IMR-90 (cell line): ENCODE measurements at regions not wholly inside any gene's neighbourhood (a gene's known extent, or its start where the extent isn't known, plus 50 kb on each side); places are given as distances from the start of the nearest gene placed in this dataset.

ENCODE experiments used
- ATAC-seq: fragments of 200-7000 bp; cut with Tn5 transposase; 2 replicates; pipeline ENCODE4 v1.9.1; 2020; ENCODE audit warnings: low read depth, mild to moderate bottlenecking, moderate library complexity
- BruUV-seq: library from RNA; stranded (reverse); fragments of 400-500 nt; replicated peaks from 2 replicates; lab custom pipeline; 2021; lab: Mats Ljungman, UMichigan
- CTCF ChIA-PET: fragments of 300-600 bp; formaldehyde crosslinking; extraction: SDS; loops from one replicate; lab custom pipeline; 2021; ENCODE audit warnings: antibody characterized with exemption; lab: Yijun Ruan, JAX
- POLR2A ChIA-PET: fragments of 300-600 bp; sonication (Branson Sonifier 250); formaldehyde crosslinking; loops from one replicate; lab custom pipeline; 2022; ENCODE audit warnings: antibody characterized with exemption; ENCODE audit not compliant: unreplicated experiment; lab: Charles Lee
- DNase-seq: peaks from one replicate; pipeline ENCODE4 v3.0.0; 2013
- H2AFZ ChIP-seq: replicated peaks from 2 replicates; pipeline ENCODE3; 2013; ENCODE audit warnings: low read length, mild to moderate bottlenecking; ENCODE audit not compliant: poor library complexity
- H2AK5ac ChIP-seq: 2 replicates; pipeline ENCODE4 v1.6.1; 2013; ENCODE audit warnings: low read depth, low read length, inconsistent platforms
- H2AK9ac ChIP-seq: replicated peaks from 2 replicates; pipeline ENCODE3; 2013; ENCODE audit warnings: mild to moderate bottlenecking, low read depth, low read length, moderate library complexity; ENCODE audit not compliant: poor library complexity
- H2BK120ac ChIP-seq: 2 replicates; pipeline ENCODE4 v1.6.1; 2013; ENCODE audit warnings: low read depth, low read length, inconsistent platforms
- H2BK15ac ChIP-seq: 3 replicates; pipeline ENCODE4 v1.6.1; 2013; ENCODE audit warnings: low read depth, low read length, inconsistent platforms
- H2BK20ac ChIP-seq: 2 replicates; pipeline ENCODE4 v1.6.1; 2013; ENCODE audit warnings: low read depth, mild to moderate bottlenecking, inconsistent platforms, low read length, moderate library complexity
- H2BK5ac ChIP-seq: 2 replicates; pipeline ENCODE4 v1.6.1; 2013; ENCODE audit warnings: mild to moderate bottlenecking, low read depth, low read length, inconsistent platforms; ENCODE audit not compliant: poor library complexity, severe bottlenecking
- H3K14ac ChIP-seq: replicated peaks from 2 replicates; pipeline ENCODE4 v1.6.1; 2013; ENCODE audit warnings: low read depth, low read length, inconsistent platforms
- H3K18ac ChIP-seq: 2 replicates; pipeline ENCODE4 v1.6.1; 2013; ENCODE audit warnings: low read depth, low read length, control low read depth
- H3K23ac ChIP-seq: 2 replicates; pipeline ENCODE4 v1.6.1; 2013; ENCODE audit warnings: low read depth, low read length, inconsistent platforms
- H3K27ac ChIP-seq: 2 replicates; pipeline ENCODE4 v1.5.1; 2013; ENCODE audit warnings: mild to moderate bottlenecking, control low read depth, low read length; ENCODE audit not compliant: insufficient read depth
- H3K27me3 ChIP-seq: 2 replicates; pipeline ENCODE4 v1.6.1; 2013; ENCODE audit warnings: low read length; ENCODE audit not compliant: control insufficient read depth, insufficient read depth
- H3K36me3 ChIP-seq: 2 replicates; pipeline ENCODE4 v1.6.1; 2013; ENCODE audit warnings: low read length, mixed read lengths; ENCODE audit not compliant: control insufficient read depth, insufficient read depth
- H3K4ac ChIP-seq: 2 replicates; pipeline ENCODE4 v1.6.1; 2013; ENCODE audit warnings: low read depth, low read length, inconsistent platforms
- H3K4me1 ChIP-seq: 2 replicates; pipeline ENCODE4 v1.6.1; 2013; ENCODE audit warnings: low read length, mixed read lengths; ENCODE audit not compliant: control insufficient read depth, insufficient read depth
- H3K4me2 ChIP-seq: 2 replicates; pipeline ENCODE4 v1.6.1; 2013; ENCODE audit warnings: low read depth, mild to moderate bottlenecking, control low read depth, low read length, moderate library complexity
- H3K4me3 ChIP-seq: 2 replicates; pipeline ENCODE4 v1.5.1; 2013; ENCODE audit warnings: low read depth, mild to moderate bottlenecking, control low read depth, low read length, moderate library complexity; ENCODE audit not compliant: insufficient read depth
- H3K56ac ChIP-seq: 2 replicates; pipeline ENCODE4 v1.6.1; 2013; ENCODE audit warnings: low read length, inconsistent platforms; ENCODE audit not compliant: insufficient read depth; ENCODE audit errors: extremely low read depth
- H3K79me1 ChIP-seq, 2 experiments: 2 replicates each; pipeline ENCODE4 v1.6.1; 2013; ENCODE audit warnings: low read length in 2 of 2, inconsistent platforms in 1 of 2, low read depth in 1 of 2
- H3K9ac ChIP-seq: 2 replicates; pipeline ENCODE4 v1.6.1; 2013; ENCODE audit warnings: low read depth, low read length, control low read depth
- H3K9me1 ChIP-seq: 2 replicates; pipeline ENCODE4 v1.6.1; 2013; ENCODE audit warnings: low read length, inconsistent platforms; ENCODE audit not compliant: insufficient read depth
- H3K9me3 ChIP-seq: 2 replicates; pipeline ENCODE4 v1.6.1; 2013; ENCODE audit warnings: low read length; ENCODE audit not compliant: control insufficient read depth, insufficient read depth
- H4K20me1 ChIP-seq: 2 replicates; pipeline ENCODE4 v1.6.1; 2013; ENCODE audit warnings: low read length, inconsistent platforms; ENCODE audit not compliant: insufficient read depth
- H4K5ac ChIP-seq: 2 replicates; pipeline ENCODE4 v1.6.1; 2013; ENCODE audit warnings: mild to moderate bottlenecking, low read depth, low read length, control low read depth
- H4K8ac ChIP-seq, 2 experiments: 2 replicates each; pipeline ENCODE4 v1.6.1; 2013; ENCODE audit warnings: low read depth in 2 of 2, low read length in 2 of 2, control low read depth in 1 of 2, inconsistent platforms in 1 of 2
- H4K91ac ChIP-seq: 2 replicates; pipeline ENCODE4 v1.6.1; 2013; ENCODE audit warnings: low read depth, low read length, inconsistent platforms; ENCODE audit not compliant: insufficient read depth
- BHLHE40 ChIP-seq: fragments of 150-350 bp; IDR thresholded peaks from 2 replicates; pipeline ENCODE4 v1.6.1; 2016; ENCODE audit warnings: mild to moderate bottlenecking, low read depth, low read length
- CEBPB ChIP-seq: IDR thresholded peaks from 2 replicates; pipeline ENCODE4 v1.6.1; 2012; ENCODE audit warnings: low read depth, low read length, improper control_type of control experiment
- CHD1 ChIP-seq: IDR thresholded peaks from 2 replicates; pipeline ENCODE4 v1.6.1; 2012; ENCODE audit warnings: low read depth, low read length, improper control_type of control experiment
- FOS ChIP-seq: fragments of 150-350 bp; IDR thresholded peaks from 2 replicates; pipeline ENCODE4 v1.6.1; 2016; ENCODE audit warnings: low read depth, low read length
- MAFK ChIP-seq: IDR thresholded peaks from 2 replicates; pipeline ENCODE4 v1.6.1; 2012; ENCODE audit warnings: low read depth, low read length, improper control_type of control experiment
- MAZ ChIP-seq: IDR thresholded peaks from 2 replicates; pipeline ENCODE4 v1.6.1; 2012; ENCODE audit warnings: low read depth, mild to moderate bottlenecking, low read length, improper control_type of control experiment, moderate library complexity, borderline replicate concordance
- MXI1 ChIP-seq: IDR thresholded peaks from 2 replicates; pipeline ENCODE4 v1.6.1; 2012; ENCODE audit warnings: low read depth, mild to moderate bottlenecking, low read length, moderate library complexity, borderline replicate concordance
- POLR2A ChIP-seq: IDR thresholded peaks from 2 replicates; pipeline ENCODE4 v1.6.1; 2012; ENCODE audit warnings: mild to moderate bottlenecking, low read depth, low read length
- RAD21 ChIP-seq: IDR thresholded peaks from 2 replicates; pipeline ENCODE4 v1.6.1; 2012; ENCODE audit warnings: low read length, improper control_type of control experiment
- RCOR1 ChIP-seq: IDR thresholded peaks from 2 replicates; pipeline ENCODE4 v1.6.1; 2012; ENCODE audit warnings: mild to moderate bottlenecking, low read length, improper control_type of control experiment; ENCODE audit not compliant: insufficient replicate concordance
- SMC3 ChIP-seq: fragments of 150-350 bp; IDR thresholded peaks from 2 replicates; pipeline ENCODE4 v1.6.1; 2016; ENCODE audit warnings: low read depth, mild to moderate bottlenecking, antibody characterized with exemption, low read length, moderate library complexity
- USF2 ChIP-seq: fragments of 150-350 bp; IDR thresholded peaks from 2 replicates; pipeline ENCODE4 v1.6.1; 2017; ENCODE audit warnings: mild to moderate bottlenecking, antibody characterized with exemption, low read length, low read depth
- WGBS, 2 experiments: methylation state at CpG; one replicate each; pipeline versions ENCODE4 v1.1.5 to v1.1.7; 2013; ENCODE audit warnings: missing lambda C conversion rate in 2 of 2; ENCODE audit not compliant: insufficient read length in 1 of 2; ENCODE audit errors: extremely low coverage in 2 of 2; 5-methylcytosine and 5-hydroxymethylcytosine counted together
- dilution Hi-C: fragments of 300-500 bp; cut with HindIII; formaldehyde crosslinking; loops from one replicate; pipeline ENCODE4 v1.14.3; 2018; ENCODE audit warnings: low sequenced_read_pairs; ENCODE audit not compliant: unreplicated experiment
- in situ Hi-C: fragments of 300-500 bp; cut with MboI; formaldehyde crosslinking; loops from 3 replicates; pipeline ENCODE4 v1.14.3; 2019; ENCODE audit warnings: low sequenced_read_pairs, inconsistent platforms, mixed read lengths
- intact Hi-C: fragments of 100-400 bp; cut with micrococcal nuclease; formaldehyde crosslinking; loops from 2 replicates; pipeline ENCODE4 v1.10.0; 2022

GRCh38 chr7:42740408-42740807 is 171.5 kb downstream of the C7orf25 start:
- no peak overlapping the region for H3K4me2 ChIP-seq
- H4K8ac ChIP-seq = no peak overlapping the region
- no peak overlapping the region for H3K4me3 ChIP-seq
- CTCF ChIA-PET = no interaction called here
- H3K18ac ChIP-seq = no peak overlapping the region
- H3K14ac ChIP-seq = no peak overlapping the region
- H3K79me1 ChIP-seq = no peaks in the 10 kb centered on the region
- no peaks in the 10 kb centered on the region for H3K9me3 ChIP-seq
- H3K4ac ChIP-seq = no peak overlapping the region
- no peak overlapping the region for H2BK20ac ChIP-seq
- no peak overlapping the region for H2BK120ac ChIP-seq
- H3K9me1 ChIP-seq = no peaks in the 10 kb centered on the region
- H3K23ac ChIP-seq = no peak overlapping the region
- H4K5ac ChIP-seq = no peak overlapping the region
- intact Hi-C loops (no loop called here), in situ Hi-C loops (no loop called here), dilution Hi-C loops (no loop called here)
- no peak overlapping the region for H2AK5ac ChIP-seq
- H3K56ac ChIP-seq = no peak overlapping the region
- H3K27me3 ChIP-seq = no peaks in the 10 kb centered on the region
- DNase-seq (no peak), ATAC-seq (no peak)
- no CpG with 5 or more reads among the region's 3 CpGs for whole genome bisulfite sequencing, 2 experiments
- no peak overlapping the region for H2AK9ac ChIP-seq
- no peaks in the 10 kb centered on the region for H3K4me1 ChIP-seq
- POLR2A ChIA-PET = no interaction called here
- H2BK15ac ChIP-seq = no peak overlapping the region
- TF ChIP-seq CEBPB (no peak), RAD21 (no peak), MXI1 (no peak), MAFK (no peak), USF2 (no peak), BHLHE40 (no peak), POLR2A (no peak), CHD1 (no peak), SMC3 (no peak), RCOR1 (no peak), MAZ (no peak), FOS (no peak)
- H4K20me1 ChIP-seq = no peaks in the 10 kb centered on the region
- BruUV-seq = no TSS peak
- no peak overlapping the region for H3K27ac ChIP-seq
- H2BK5ac ChIP-seq = no peak overlapping the region
- H2AFZ ChIP-seq = no peak overlapping the region
- H4K91ac ChIP-seq = no peak overlapping the region
- H3K9ac ChIP-seq = no peak overlapping the region
- no peaks in the 10 kb centered on the region for H3K36me3 ChIP-seq
